Left ventricle myocardium inferior (tissue), 1 donor: ENCODE measurements at regions not wholly inside any gene's neighbourhood (a gene's known extent, or its start where the extent isn't known, plus 50 kb on each side); places are given as distances from the start of the nearest gene placed in this dataset.

Experiments
- DNase-seq: peaks from one replicate; pipeline ENCODE4 v3.0.0-alpha.2; 2020
- H3K27ac ChIP-seq: fragments of 200-600 bp; replicated peaks from 2 replicates; pipeline ENCODE4 v1.8.0; 2021
- H3K27me3 ChIP-seq: fragments of 200-600 bp; 2 replicates; pipeline ENCODE4 v1.8.0; 2021; ENCODE audit warnings: low read depth
- H3K36me3 ChIP-seq: fragments of 200-600 bp; 2 replicates; pipeline ENCODE4 v1.8.0; 2021
- H3K4me1 ChIP-seq: fragments of 200-600 bp; 2 replicates; pipeline ENCODE4 v1.8.0; 2021
- H3K4me3 ChIP-seq: fragments of 200-600 bp; 2 replicates; pipeline ENCODE4 v1.8.0; 2021; ENCODE audit warnings: mild to moderate bottlenecking, moderate library complexity
- H3K9me3 ChIP-seq: fragments of 200-600 bp; replicated peaks from 2 replicates; pipeline ENCODE4 v1.8.0; 2021
- CTCF ChIP-seq: fragments of 200-600 bp; IDR thresholded peaks from 2 replicates; pipeline ENCODE4 v1.8.0; 2021; ENCODE audit warnings: antibody characterized with exemption, mild to moderate bottlenecking, borderline replicate concordance
- intact Hi-C: fragments of 100-400 bp; cut with micrococcal nuclease; formaldehyde crosslinking; loops from one replicate; pipeline ENCODE4 v1.11.0; 2022
- donor health status: DM: no; HTN: yes; CAD: no; lungs with severe emphysema.

- Histone ChIP-seq H3K4me1 (peaks cover 23% of the 10 kb centered on the region), H3K4me3 (no peak overlapping the region), H3K9me3 (no peaks in the 10 kb centered on the region), H3K27ac (peak overlapping the region; percentile 40), H3K36me3 (no peaks in the 10 kb centered on the region), H3K27me3 (peaks cover 66% of the 10 kb centered on the region)
- no peak for DNase-seq
- intact Hi-C loops = no loop called here
- TF ChIP-seq CTCF = no peak
These were observed 87.1 kb upstream of the COL5A1 start for GRCh38 chr9:134554373-134555093.

DNA sequence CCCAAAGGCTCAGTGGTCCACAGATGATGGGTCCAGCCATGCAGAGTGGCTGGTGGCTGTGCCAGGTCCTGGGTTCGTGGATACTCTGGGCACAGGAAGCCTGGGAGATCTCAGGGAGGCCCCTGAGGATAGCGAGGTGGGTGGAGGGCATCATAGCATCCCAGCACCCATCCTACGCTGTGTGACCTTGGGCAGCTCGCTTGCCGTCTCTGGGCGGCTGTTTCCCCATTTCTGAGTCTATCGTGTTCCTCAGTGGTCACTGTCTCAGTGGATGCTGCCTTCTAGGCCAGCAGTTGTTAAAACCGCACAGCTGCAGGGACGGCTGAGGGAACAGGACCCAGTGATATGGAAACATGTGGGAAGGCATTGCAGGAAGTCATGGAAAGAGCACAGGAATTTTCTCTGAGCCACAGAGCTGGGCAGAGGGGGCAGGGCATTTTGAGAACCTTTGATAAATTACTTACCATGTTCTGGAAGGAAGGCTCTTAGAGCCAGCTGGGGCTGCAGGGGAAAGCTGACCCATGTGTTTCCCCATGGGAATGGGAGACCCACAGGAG, 86.4 kb upstream of the COL5A1 start:
- Histone ChIP-seq H3K36me3 (no peaks in the 10 kb centered on the region), H3K4me3 (no peak overlapping the region), H3K27ac (peak overlapping the region; percentile 40), H3K4me1 (peaks cover 23% of the 10 kb centered on the region), H3K27me3 (peaks cover 66% of the 10 kb centered on the region), H3K9me3 (no peaks in the 10 kb centered on the region)
- TF ChIP-seq CTCF = no peak
- DNase-seq = no peak
- intact Hi-C loops = no loop called here

DNA sequence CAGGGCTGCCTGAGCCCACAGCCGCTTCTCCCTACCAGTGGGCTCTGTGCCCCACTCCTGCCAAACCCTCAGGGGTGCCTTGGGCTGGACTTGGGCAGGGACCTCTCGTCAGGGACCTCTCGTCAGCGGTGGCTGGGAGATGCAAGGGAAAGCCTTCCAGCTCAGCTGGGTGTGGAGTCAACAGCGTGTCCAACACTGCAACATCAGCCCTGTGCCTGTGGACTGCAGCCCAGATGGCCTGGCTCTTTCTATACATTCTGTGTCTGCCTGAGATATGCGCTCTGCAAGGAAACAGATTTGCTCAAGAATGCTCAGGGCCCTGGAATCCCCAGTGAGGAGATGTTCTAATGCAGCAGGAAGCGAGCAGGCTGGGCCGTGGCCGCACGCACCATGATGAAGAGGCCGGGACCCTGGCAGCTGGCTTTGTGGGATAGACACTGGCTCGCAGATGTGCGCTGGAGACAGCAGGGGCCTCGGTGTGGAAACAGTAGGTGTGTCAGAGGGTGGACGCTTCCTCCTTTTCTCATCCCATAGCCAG, 85.0 kb upstream of the COL5A1 start:
- peak overlapping the region; percentile 5 for H3K27ac ChIP-seq
- H3K9me3 ChIP-seq = no peaks in the 10 kb centered on the region
- H3K27me3 ChIP-seq = peaks cover 52% of the 10 kb centered on the region
- intact Hi-C loops = no loop called here
- no peak for DNase-seq
- TF ChIP-seq CTCF = no peak
- H3K4me1 ChIP-seq = peaks cover 23% of the 10 kb centered on the region
- H3K36me3 ChIP-seq = no peaks in the 10 kb centered on the region
- H3K4me3 ChIP-seq = no peak overlapping the region

DNA sequence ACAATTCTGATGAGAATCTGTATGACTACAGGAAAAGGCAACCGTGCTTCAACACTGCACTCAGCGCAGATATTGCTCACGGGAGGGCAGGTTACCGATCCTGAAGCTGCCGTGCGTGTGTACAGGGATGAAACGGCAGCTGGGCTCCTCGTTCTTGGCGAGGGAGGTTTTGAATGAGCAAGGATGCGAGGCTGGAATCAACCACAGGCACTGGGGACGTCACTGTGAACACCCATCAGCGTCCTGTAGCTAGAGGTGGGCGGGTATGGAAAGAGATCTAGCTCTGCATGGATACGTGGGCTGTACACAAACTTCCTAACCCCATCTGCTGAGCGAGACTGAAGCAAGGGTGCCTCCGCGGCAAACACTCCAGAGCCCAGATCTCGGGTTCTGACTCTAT, 84.3 kb upstream of the COL5A1 start:
- H3K4me1 ChIP-seq = peaks cover 18% of the 10 kb centered on the region
- TF ChIP-seq CTCF = no peak
- no peak overlapping the region for H3K4me3 ChIP-seq
- peaks cover 45% of the 10 kb centered on the region for H3K27me3 ChIP-seq
- intact Hi-C loops = no loop called here
- H3K27ac ChIP-seq = no peak overlapping the region
- no peaks in the 10 kb centered on the region for H3K9me3 ChIP-seq
- no peaks in the 10 kb centered on the region for H3K36me3 ChIP-seq
- DNase-seq = no peak

- H3K9me3 ChIP-seq = peaks cover 4% of the 10 kb centered on the region
- H3K27ac ChIP-seq = no peak overlapping the region
- H3K27me3 ChIP-seq = peaks cover 35% of the 10 kb centered on the region
- H3K36me3 ChIP-seq = no peaks in the 10 kb centered on the region
- DNase-seq = no peak
- TF ChIP-seq CTCF = no peak
- no peak overlapping the region for H3K4me3 ChIP-seq
- H3K4me1 ChIP-seq = peaks cover 9% of the 10 kb centered on the region
- intact Hi-C loops = no loop called here
These were observed 83.3 kb upstream of the COL5A1 start for GRCh38 chr9:134558124-134558905.
